Right cardiac atrium (tissue), 5 donors: ENCODE measurements at regions not wholly inside any gene's neighbourhood (a gene's known extent, or its start where the extent isn't known, plus 50 kb on each side); places are given as distances from the start of the nearest gene placed in this dataset.
"Not testable (repeated sequence)": the region's sequence is repeated elsewhere in the genome, so short reads cannot be mapped to it uniquely, and the experiment has no call there.

Source experiments
- ATAC-seq, 2 donors: fragments of 200-7000 bp; cut with Tn5 transposase; one replicate each; pipeline versions ENCODE4 v1.8.0 to v1.9.1; 2020; ENCODE audit warnings: moderate library complexity in 2 of 2, mild to moderate bottlenecking in 1 of 2
- DNase-seq, 3 donors: peaks; one replicate each; pipeline ENCODE4 v3.0.0-alpha.2; 2020
- H3K27ac ChIP-seq: one replicate; pipeline ENCODE4 v1.5.1; 2013; ENCODE audit warnings: mild to moderate bottlenecking, low read length, control low read depth, moderate library complexity
- H3K27me3 ChIP-seq: one replicate; pipeline ENCODE4 v1.6.1; 2013; ENCODE audit not compliant: control insufficient read depth, insufficient read depth
- H3K4me1 ChIP-seq: one replicate; pipeline ENCODE4 v1.6.1; 2013; ENCODE audit warnings: low read length; ENCODE audit not compliant: control insufficient read depth, insufficient read depth
- H3K4me3 ChIP-seq: one replicate; pipeline ENCODE4 v1.5.1; 2013; ENCODE audit warnings: low read length, control low read depth
- H3K9me3 ChIP-seq: one replicate; pipeline ENCODE4 v1.6.1; 2013; ENCODE audit warnings: low read length; ENCODE audit not compliant: control insufficient read depth
- WGBS: extraction: QIAGEN DNeasy Blood & Tissue Kit; methylation state at CpG from one replicate; pipeline ENCODE4 v1.1.7; 2013; 5-methylcytosine and 5-hydroxymethylcytosine counted together
- intact Hi-C, 4 donors: fragments of 100-400 bp; cut with DNase I; formaldehyde crosslinking; loops; one replicate each; pipeline versions ENCODE4 v1.11.0 to v1.14.0; 2022 to 2023
- donor health status: healthy with polysubstance abuse.
- donor health status: DM: no; HTN: yes; CAD: no.
- donor health status: DM: no; HTN: no; CAD: no.
- donor health status: DM: no; HTN: yes; CAD: no; lungs with severe emphysema.
- donor health status: DM: yes; HTN: yes; CAD: no.

- Histone ChIP-seq H3K4me3 (no peak overlapping the region), H3K4me1 (no peaks in the 10 kb centered on the region), H3K27ac (no peak overlapping the region), H3K9me3 (no peaks in the 10 kb centered on the region), H3K27me3 (no peaks in the 10 kb centered on the region)
- ATAC-seq (no peak), DNase-seq (no peak)
- intact Hi-C loops = no loop called here
- 44% methylated on average over 3 of the region's 3 CpGs for WGBS
These were observed 900.7 kb upstream of the SOX11 start for GRCh38 chr2:4791488-4791887.

GRCh38 chr2:4792126-4792525 is 900.1 kb upstream of the SOX11 start:
- ATAC-seq (no peak), DNase-seq (no peak)
- Histone ChIP-seq H3K4me1 (no peaks in the 10 kb centered on the region), H3K4me3 (no peak overlapping the region), H3K9me3 (no peaks in the 10 kb centered on the region), H3K27me3 (no peaks in the 10 kb centered on the region), H3K27ac (no peak overlapping the region)
- intact Hi-C loops = no loop called here

- no peak overlapping the region for H3K4me3 ChIP-seq
- no peaks in the 10 kb centered on the region for H3K27me3 ChIP-seq
- H3K27ac ChIP-seq = no peak overlapping the region
- H3K4me1 ChIP-seq = no peaks in the 10 kb centered on the region
- H3K9me3 ChIP-seq = no peaks in the 10 kb centered on the region
- no peak for ATAC-seq
- intact Hi-C loops = no loop called here
- WGBS = 75% methylated on average over 2 of the region's 2 CpGs
- no peak for DNase-seq
These were observed 888.8 kb upstream of the SOX11 start for GRCh38 chr2:4803396-4803795.

- intact Hi-C loops, H3K27me3 ChIP-seq, H3K4me3 ChIP-seq, DNase-seq, H3K9me3 ChIP-seq, H3K4me1 ChIP-seq, H3K27ac ChIP-seq, ATAC-seq: not testable (repeated sequence)
These were observed 878.0 kb upstream of the SOX11 start for GRCh38 chr2:4814137-4814536.

- Histone ChIP-seq H3K4me3 (no peak overlapping the region), H3K9me3 (no peaks in the 10 kb centered on the region), H3K27me3 (no peaks in the 10 kb centered on the region), H3K4me1 (no peaks in the 10 kb centered on the region), H3K27ac (no peak overlapping the region)
- intact Hi-C loops = no loop called here
- WGBS = 80% methylated on average over 3 of the region's 3 CpGs
- no peak for ATAC-seq
- no peak for DNase-seq
These were observed 864.3 kb upstream of the SOX11 start for GRCh38 chr2:4827836-4828235.

GRCh38 chr2:4828682-4829374 is 863.4 kb upstream of the SOX11 start:
- H3K4me1 ChIP-seq = no peaks in the 10 kb centered on the region
- no peak for DNase-seq
- no peak for ATAC-seq
- no peaks in the 10 kb centered on the region for H3K27me3 ChIP-seq
- intact Hi-C loops = no loop called here
- H3K4me3 ChIP-seq = no peak overlapping the region
- no peak overlapping the region for H3K27ac ChIP-seq
- no peaks in the 10 kb centered on the region for H3K9me3 ChIP-seq
- 80% methylated on average over 8 of the region's 8 CpGs for WGBS

GRCh38 chr2:4831751-4832150 is 860.4 kb upstream of the SOX11 start:
- Histone ChIP-seq H3K4me1 (no peaks in the 10 kb centered on the region), H3K27me3 (no peaks in the 10 kb centered on the region), H3K4me3 (no peak overlapping the region), H3K27ac (no peak overlapping the region), H3K9me3 (no peaks in the 10 kb centered on the region)
- intact Hi-C loops = no loop called here
- DNase-seq = no peak
- no peak for ATAC-seq

GRCh38 chr2:4832642-4833041 is 859.5 kb upstream of the SOX11 start:
- H3K27me3 ChIP-seq = no peaks in the 10 kb centered on the region

GRCh38 chr2:4838626-4839025 is 853.6 kb upstream of the SOX11 start:
- intact Hi-C loops = no loop called here
- no peaks in the 10 kb centered on the region for H3K9me3 ChIP-seq
- no peak overlapping the region for H3K4me3 ChIP-seq
- DNase-seq = no peak
- 57% methylated on average over 2 of the region's 2 CpGs for WGBS
- H3K27me3 ChIP-seq = no peaks in the 10 kb centered on the region
- H3K4me1 ChIP-seq = no peaks in the 10 kb centered on the region
- ATAC-seq = no peak
- H3K27ac ChIP-seq = no peak overlapping the region

More at GRCh38 chr2:4832642-4833041, 859.5 kb upstream of the SOX11 start:
- Histone ChIP-seq H3K4me1 (no peaks in the 10 kb centered on the region), H3K27ac (no peak overlapping the region), H3K4me3 (no peak overlapping the region), H3K9me3 (no peaks in the 10 kb centered on the region)
- no peak for DNase-seq
- WGBS = 82% methylated on average over 5 of the region's 5 CpGs
- no peak for ATAC-seq
- intact Hi-C loops = no loop called here

GRCh38 chr2:4840791-4841190 is 851.4 kb upstream of the SOX11 start:
- ATAC-seq (no peak), DNase-seq (no peak)
- no peaks in the 10 kb centered on the region for H3K4me1 ChIP-seq
- 58% methylated on average over 2 of the region's 2 CpGs for WGBS
- no peak overlapping the region for H3K27ac ChIP-seq
- no peaks in the 10 kb centered on the region for H3K27me3 ChIP-seq
- H3K9me3 ChIP-seq = no peaks in the 10 kb centered on the region
- intact Hi-C loops = no loop called here
- no peak overlapping the region for H3K4me3 ChIP-seq

GRCh38 chr2:4844881-4845280 is 847.3 kb upstream of the SOX11 start:
- Histone ChIP-seq H3K27ac (no peak overlapping the region), H3K4me1 (no peaks in the 10 kb centered on the region), H3K9me3 (no peaks in the 10 kb centered on the region), H3K27me3 (no peaks in the 10 kb centered on the region), H3K4me3 (no peak overlapping the region)
- DNase-seq (no peak), ATAC-seq (no peak)
- 23% methylated on average over 6 of the region's 6 CpGs for WGBS
- intact Hi-C loops = no loop called here

GRCh38 chr2:4862031-4862430 is 830.2 kb upstream of the SOX11 start:
- intact Hi-C loops = no loop called here
- WGBS = 68% methylated on average over 3 of the region's 3 CpGs
- H3K4me3 ChIP-seq = no peak overlapping the region
- H3K27me3 ChIP-seq = no peaks in the 10 kb centered on the region
- no peaks in the 10 kb centered on the region for H3K9me3 ChIP-seq
- DNase-seq (no peak), ATAC-seq (no peak)
- no peak overlapping the region for H3K27ac ChIP-seq
- H3K4me1 ChIP-seq = no peaks in the 10 kb centered on the region
